Tibial nerve (tissue), 3 donors: ENCODE measurements at regions not wholly inside any gene's neighbourhood (a gene's known extent, or its start where the extent isn't known, plus 50 kb on each side); places are given as distances from the start of the nearest gene placed in this dataset.

Source experiments
- POLR2A ChIP-seq, 2 donors: fragments of 450-650 bp; IDR thresholded peaks; one replicate each; pipeline ENCODE4 v1.6.1; 2017; ENCODE audit warnings: antibody characterized with exemption in 2 of 2, mild to moderate bottlenecking in 2 of 2, moderate library complexity in 2 of 2
- TF ChIP-seq, protein P1 (sequence below), 5 experiments: fragments of 200-600 bp in 3 of 5; fragments of 450-650 bp in 2 of 5; sonication (generic) in 3 of 5; IDR thresholded peaks; one replicate each; pipeline ENCODE4 v1.5.1; 2016 to 2019; ENCODE audit warnings: antibody characterized with exemption in 5 of 5, mild to moderate bottlenecking in 3 of 5, moderate library complexity in 2 of 5

DNA sequence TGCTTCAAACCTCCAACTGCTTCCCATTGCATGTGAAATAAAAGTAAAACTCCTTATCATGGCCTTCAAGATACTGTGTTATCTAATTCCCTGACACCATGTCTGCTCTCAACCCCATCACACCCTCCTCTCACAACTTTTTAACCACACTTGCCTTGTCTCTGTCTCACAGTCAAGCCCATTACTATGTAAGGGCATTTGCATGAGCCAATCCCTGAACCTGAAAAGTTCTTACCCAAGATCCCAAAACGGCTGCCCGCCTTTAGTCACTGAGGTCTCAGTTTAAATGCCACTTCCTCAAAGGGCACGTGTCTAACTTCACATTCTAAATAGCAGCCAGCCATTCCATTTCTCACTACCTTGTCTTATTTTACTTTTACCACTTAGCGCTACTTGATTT, 83.1 kb downstream of the SST start:
- TF ChIP-seq, protein P1, sequence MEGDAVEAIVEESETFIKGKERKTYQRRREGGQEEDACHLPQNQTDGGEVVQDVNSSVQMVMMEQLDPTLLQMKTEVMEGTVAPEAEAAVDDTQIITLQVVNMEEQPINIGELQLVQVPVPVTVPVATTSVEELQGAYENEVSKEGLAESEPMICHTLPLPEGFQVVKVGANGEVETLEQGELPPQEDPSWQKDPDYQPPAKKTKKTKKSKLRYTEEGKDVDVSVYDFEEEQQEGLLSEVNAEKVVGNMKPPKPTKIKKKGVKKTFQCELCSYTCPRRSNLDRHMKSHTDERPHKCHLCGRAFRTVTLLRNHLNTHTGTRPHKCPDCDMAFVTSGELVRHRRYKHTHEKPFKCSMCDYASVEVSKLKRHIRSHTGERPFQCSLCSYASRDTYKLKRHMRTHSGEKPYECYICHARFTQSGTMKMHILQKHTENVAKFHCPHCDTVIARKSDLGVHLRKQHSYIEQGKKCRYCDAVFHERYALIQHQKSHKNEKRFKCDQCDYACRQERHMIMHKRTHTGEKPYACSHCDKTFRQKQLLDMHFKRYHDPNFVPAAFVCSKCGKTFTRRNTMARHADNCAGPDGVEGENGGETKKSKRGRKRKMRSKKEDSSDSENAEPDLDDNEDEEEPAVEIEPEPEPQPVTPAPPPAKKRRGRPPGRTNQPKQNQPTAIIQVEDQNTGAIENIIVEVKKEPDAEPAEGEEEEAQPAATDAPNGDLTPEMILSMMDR (IDR thresholded peaks at IDR 0.05) = no peak
- no peak for TF ChIP-seq POLR2A (IDR thresholded peaks at IDR 0.05)
